Esophagus squamous epithelium (tissue), 4 donors: ENCODE measurements at regions not wholly inside any gene's neighbourhood (a gene's known extent, or its start where the extent isn't known, plus 50 kb on each side); places are given as distances from the start of the nearest gene placed in this dataset.

Source experiments
- CTCF ChIP-seq, 6 experiments: fragments of 450-650 bp in 4 of 6; fragments of 200-600 bp in 2 of 6; sonication (generic) in 2 of 6; IDR thresholded peaks; one replicate each; pipeline ENCODE4 v1.5.1; 2016 to 2019; ENCODE audit warnings: antibody characterized with exemption in 6 of 6, mild to moderate bottlenecking in 4 of 6, moderate library complexity in 4 of 6
- POLR2A ChIP-seq, 4 donors: fragments of 450-650 bp; IDR thresholded peaks; one replicate each; pipeline ENCODE4 v1.6.1; 2017; ENCODE audit warnings: antibody characterized with exemption in 4 of 4, mild to moderate bottlenecking in 4 of 4, moderate library complexity in 3 of 4

GRCh38 chr16:81170824-81171223, 67.7 kb upstream of the BCO1 start:
- TF ChIP-seq POLR2A (IDR thresholded peaks at IDR 0.05) (no peak), CTCF (IDR thresholded peaks at IDR 0.05) (no peak)
